A549 (cell line): ENCODE measurements at regions not wholly inside any gene's neighbourhood (a gene's known extent, or its start where the extent isn't known, plus 50 kb on each side); places are given as distances from the start of the nearest gene placed in this dataset.

Source experiments
- ATAC-seq, 2 experiments: fragments of 200-7000 bp in 1 of 2; fragments of >200 bp in 1 of 2; cut with Nextera tagmentation in 1 of 2; cut with Tn5 transposase in 1 of 2; 3 replicates each; pipeline versions ENCODE4 v1.8.0 to v1.9.1; 2018 to 2020; ENCODE audit warnings: mild to moderate bottlenecking in 1 of 2, moderate library complexity in 1 of 2
- CTCF ChIA-PET: fragments of 300-600 bp; sonication (Branson Sonifier 250); formaldehyde crosslinking; extraction: SDS; loops from one replicate; lab custom pipeline; 2021; ENCODE audit warnings: antibody characterized with exemption, inconsistent platforms; lab: Yijun Ruan, JAX
- POLR2A ChIA-PET: fragments of 350-600 bp; formaldehyde crosslinking; extraction: SDS; loops from one replicate; lab custom pipeline; 2021; ENCODE audit warnings: antibody characterized with exemption, inconsistent platforms; lab: Yijun Ruan, JAX
- DNase-seq, 2 experiments: peaks; one replicate each; pipeline versions ENCODE4 v3.0.0 to v3.0.0-alpha.2; 2011 to 2016; ENCODE audit warnings: low read depth in 1 of 2, low spot score in 1 of 2
- FAIRE-seq: peaks from 2 replicates; lab custom pipeline; 2011; peaks lifted over from hg19 to GRCh38; lab: Jason Lieb, UNC
- H3K27ac ChIP-seq, 2 experiments: fragments of >200 bp; sonication (Bioruptor Twin); formaldehyde crosslinking; 3 replicates each; pipeline ENCODE4 v1.5.1; 2016 to 2017
- H3K4me1 ChIP-seq: fragments of >200 bp; sonication (Bioruptor Twin); formaldehyde crosslinking; 3 replicates; pipeline ENCODE4 v1.6.1; 2016
- H3K4me2 ChIP-seq: fragments of >200 bp; sonication (Bioruptor Twin); formaldehyde crosslinking; 3 replicates; pipeline ENCODE4 v1.6.1; 2016
- H3K4me3 ChIP-seq: fragments of >200 bp; sonication (Bioruptor Twin); formaldehyde crosslinking; 3 replicates; pipeline ENCODE4 v1.5.1; 2016
- H3K9me3 ChIP-seq: fragments of >200 bp; sonication (Bioruptor Twin); formaldehyde crosslinking; 3 replicates; pipeline ENCODE4 v1.6.1; 2016
- BCL3 ChIP-seq: fragments of >200 bp; sonication (Bioruptor Twin); formaldehyde crosslinking; IDR thresholded peaks from 3 replicates; pipeline ENCODE4 v1.6.1; 2016
- CHD2 ChIP-seq: fragments of 150-350 bp; IDR thresholded peaks from 2 replicates; pipeline ENCODE4 v1.6.1; 2014; ENCODE audit warnings: low read length; ENCODE audit not compliant: partially characterized antibody
- CTCF ChIP-seq: fragments of >200 bp; sonication (Bioruptor Twin); formaldehyde crosslinking; IDR thresholded peaks from 3 replicates; pipeline ENCODE4 v1.5.1; 2016
- EP300 ChIP-seq, 2 experiments: fragments of >200 bp; sonication (Bioruptor Twin); formaldehyde crosslinking; IDR thresholded peaks; 2 replicates in 1 of 2; 3 replicates in 1 of 2; pipeline ENCODE4 v1.6.1; 2016 to 2017
- ESRRA ChIP-seq: fragments of 150-350 bp; IDR thresholded peaks from 2 replicates; pipeline ENCODE4 v1.6.1; 2014; ENCODE audit warnings: mild to moderate bottlenecking, low read length, borderline replicate concordance
- FOSB ChIP-seq: fragments of 250-450 bp; sonication (Bioruptor Pico); IDR thresholded peaks from 2 replicates; pipeline ENCODE4 v1.5.0; 2020; ENCODE audit warnings: mild to moderate bottlenecking, moderate library complexity
- FOSL2 ChIP-seq, 2 experiments: fragments of 450-650 bp in 1 of 2; fragments of >200 bp in 1 of 2; sonication (Bioruptor Twin) in 1 of 2; formaldehyde crosslinking; IDR thresholded peaks; 2 replicates each; pipeline versions ENCODE4 v1.5.0 to v1.6.1; 2016 to 2020; ENCODE audit warnings: mild to moderate bottlenecking in 1 of 2, moderate library complexity in 1 of 2
- FOXS1 ChIP-seq: fragments of 250-450 bp; sonication (Bioruptor Pico); IDR thresholded peaks from 2 replicates; pipeline ENCODE4 v1.5.0; 2020; ENCODE audit warnings: mild to moderate bottlenecking, moderate library complexity
- HEYL ChIP-seq: fragments of 250-450 bp; sonication (Bioruptor Pico); IDR thresholded peaks from 2 replicates; pipeline ENCODE4 v1.8.0; 2021; ENCODE audit warnings: mild to moderate bottlenecking, moderate library complexity
- HMGXB4 ChIP-seq: fragments of 250-450 bp; sonication (Bioruptor Pico); IDR thresholded peaks from 2 replicates; pipeline ENCODE4 v1.5.0; 2021; ENCODE audit warnings: mild to moderate bottlenecking, moderate library complexity, borderline replicate concordance
- HOXA7 ChIP-seq: fragments of 250-450 bp; sonication (Bioruptor Pico); IDR thresholded peaks from 2 replicates; pipeline ENCODE4 v1.5.0; 2020; ENCODE audit warnings: mild to moderate bottlenecking, moderate library complexity
- MAX ChIP-seq: IDR thresholded peaks from 2 replicates; pipeline ENCODE4 v1.6.1; 2012
- NR3C1 ChIP-seq: fragments of >200 bp; sonication (Bioruptor Twin); formaldehyde crosslinking; IDR thresholded peaks from 3 replicates; pipeline ENCODE4 v1.6.1; 2017
- POLR2A ChIP-seq: IDR thresholded peaks from 2 replicates; pipeline ENCODE4 v1.6.1; 2012; ENCODE audit warnings: mild to moderate bottlenecking, low read length
- RAD21 ChIP-seq, 2 experiments: fragments of >200 bp in 1 of 2; sonication (Bioruptor Twin) in 1 of 2; formaldehyde crosslinking in 1 of 2; IDR thresholded peaks in 1 of 2; conservative IDR thresholded peaks in 1 of 2; 2 replicates in 1 of 2; 3 replicates in 1 of 2; pipeline ENCODE4 v1.6.1; 2012 to 2018; ENCODE audit warnings: inconsistent platforms in 1 of 2
- RNF2 ChIP-seq: fragments of 200-600 bp; sonication (generic); IDR thresholded peaks from 2 replicates; pipeline ENCODE4 v1.6.1; 2016; ENCODE audit warnings: low read depth, mild to moderate bottlenecking, antibody characterized with exemption, moderate library complexity, borderline replicate concordance
- SREBF2 ChIP-seq: fragments of 450-650 bp; IDR thresholded peaks from 2 replicates; pipeline ENCODE4 v1.6.1; 2014; ENCODE audit warnings: mild to moderate bottlenecking, moderate library complexity
- TFCP2L1 ChIP-seq: fragments of 250-450 bp; sonication (Bioruptor Pico); IDR thresholded peaks from 2 replicates; pipeline ENCODE4 v1.5.0; 2021; ENCODE audit warnings: mild to moderate bottlenecking
- USF2 ChIP-seq: fragments of 450-650 bp; IDR thresholded peaks from 2 replicates; pipeline ENCODE4 v1.6.1; 2014; ENCODE audit warnings: antibody characterized with exemption
- ZNF302 ChIP-seq: fragments of 250-450 bp; sonication (Bioruptor Pico); IDR thresholded peaks from 2 replicates; pipeline ENCODE4 v1.9.0; 2021; ENCODE audit warnings: inconsistent platforms, mild to moderate bottlenecking, moderate library complexity
- WGBS: methylation state at CpG from one replicate; pipeline ENCODE4 v1.1.6; 2017; ENCODE audit errors: missing lambda C conversion rate; 5-methylcytosine and 5-hydroxymethylcytosine counted together

- DNase-seq: no peak
- Histone ChIP-seq H3K4me3 (no peak overlapping the region), H3K4me2 (no peak overlapping the region), H3K9me3 (no peaks in the 10 kb centered on the region), H3K27ac (no peak overlapping the region), H3K4me1 (no peaks in the 10 kb centered on the region)
- no peak for ATAC-seq
- CTCF ChIA-PET: no interaction called here
- POLR2A ChIA-PET: no interaction called here
- no peak for FAIRE-seq
- 74% methylated on average over 6 of the region's 6 CpGs for WGBS
- TF ChIP-seq ZNF302 (CRISPR knock-in tag) (no peak), NR3C1 (no peak), CHD2 (no peak), HOXA7 (CRISPR knock-in tag) (no peak), CTCF (no peak)
- TF ChIP-seq, all 56 proteins: peak for 0
Observed at GRCh38 chr7:68133045-68133444, 1136.4 kb downstream of the TYW1 start.

GRCh38 chr7:68143345-68143744, 1146.7 kb downstream of the TYW1 start:
- no peak for DNase-seq
- no peak overlapping the region for H3K4me2 ChIP-seq
- CTCF ChIA-PET: no interaction called here
- H3K4me3 ChIP-seq: no peak overlapping the region
- peaks cover 18% of the 10 kb centered on the region for H3K9me3 ChIP-seq
- no peak overlapping the region for H3K27ac ChIP-seq
- POLR2A ChIA-PET: no interaction called here
- no peak for TF ChIP-seq USF2
- H3K4me1 ChIP-seq: no peaks in the 10 kb centered on the region
- ATAC-seq: no peak
- no peak for FAIRE-seq

GRCh38 chr7:68146983-68147382, 1150.3 kb downstream of the TYW1 start:
- H3K4me3 ChIP-seq: no peak overlapping the region
- ChIA-PET CTCF (no interaction called here), POLR2A (no interaction called here)
- ATAC-seq (no peak), DNase-seq (no peak), FAIRE-seq (no peak)
- peaks cover 18% of the 10 kb centered on the region for H3K9me3 ChIP-seq
- H3K4me2 ChIP-seq: no peak overlapping the region
- WGBS: 60% methylated on average over 1 of the region's 1 CpG
- no peaks in the 10 kb centered on the region for H3K4me1 ChIP-seq
- no peak overlapping the region for H3K27ac ChIP-seq
- no peak for TF ChIP-seq HEYL (CRISPR knock-in tag)
- no peak for TF ChIP-seq MAX
- TF ChIP-seq FOSL2 (IDR thresholded peaks at IDR 0.05): no peak
- no peak for TF ChIP-seq FOSL2 (CRISPR knock-in tag; IDR thresholded peaks at IDR 0.05)
- TF ChIP-seq CHD2: no peak
- no peak for TF ChIP-seq ESRRA
- TF ChIP-seq EP300 (IDR thresholded peaks at IDR 0.05): no peak
- TF ChIP-seq SREBF2: no peak
- TF ChIP-seq TFCP2L1 (CRISPR knock-in tag): no peak
- TF ChIP-seq POLR2A: no peak
- no peak for TF ChIP-seq FOSB (CRISPR knock-in tag)
- TF ChIP-seq BCL3: no peak
- TF ChIP-seq CTCF: no peak
- TF ChIP-seq RAD21 (conservative IDR thresholded peaks at IDR 0.05 in 1 of 2, IDR thresholded peaks at IDR 0.05 in 1 of 2): no peak
- no peak for TF ChIP-seq HMGXB4 (CRISPR knock-in tag)
- no peak for TF ChIP-seq FOXS1
- TF ChIP-seq RNF2: no peak
